ENCODE measurements at regions not wholly inside any gene's neighbourhood (a gene's known extent, or its start where the extent isn't known, plus 50 kb on each side); places are given as distances from the start of the nearest gene placed in this dataset.
A peak's percentile ranks its signal among the peaks of the same experiment; 100 is the strongest.

- no peak for TF ChIP-seq CTCF (IDR thresholded peaks at IDR 0.05; ENCODE audit: insufficient read depth, low read length, missing control alignments)
- POLR2A ChIA-PET = no interaction called here
- CTCF ChIA-PET = interaction anchor here (4.9 to 5.6 kb wide), 2 partner anchors 7 to 19 kb away, joined by 32 to 73 read pairs; no protein-coding TSS in a partner anchor
- no peak for DNase-seq (ENCODE audit: low read depth, low spot score)
- no peak overlapping the region for H3K4me3 ChIP-seq (ENCODE audit: low read depth, low read length)
These were observed 52.5 kb upstream of the VSTM5 start for GRCh38 chr11:93902921-93903320.

GRCh38 chr11:93903989-93904388 is 53.6 kb upstream of the VSTM5 start:
- no peak overlapping the region for H3K4me3 ChIP-seq (ENCODE audit: low read depth, low read length)
- no peak for TF ChIP-seq CTCF (IDR thresholded peaks at IDR 0.05; ENCODE audit: insufficient read depth, low read length, missing control alignments)
- POLR2A ChIA-PET = no interaction called here
- CTCF ChIA-PET = interaction anchor here (4.9 to 5.6 kb wide), 2 partner anchors 8 to 18 kb away, joined by 32 to 73 read pairs; no protein-coding TSS in a partner anchor
- DNase-seq (ENCODE audit: low read depth, low spot score) = no peak

- DNase-seq (ENCODE audit: low read depth, low spot score) = no peak
- CTCF ChIA-PET = interaction anchor here (1.0 to 5.6 kb wide), 4 partner anchors 9 to 600 kb away, joined by 4 to 73 read pairs (median 20); no protein-coding TSS in a partner anchor
- H3K4me3 ChIP-seq (ENCODE audit: low read depth, low read length) = no peak overlapping the region
- POLR2A ChIA-PET = no interaction called here
- no peak for TF ChIP-seq CTCF (IDR thresholded peaks at IDR 0.05; ENCODE audit: insufficient read depth, low read length, missing control alignments)
These were observed 54.3 kb upstream of the VSTM5 start for GRCh38 chr11:93904716-93905115.

GRCh38 chr11:93905384-93905783 is 55.0 kb upstream of the VSTM5 start:
- POLR2A ChIA-PET = no interaction called here
- no peak for TF ChIP-seq CTCF (IDR thresholded peaks at IDR 0.05; ENCODE audit: insufficient read depth, low read length, missing control alignments)
- DNase-seq (ENCODE audit: low read depth, low spot score) = peak; percentile 61
- no peak overlapping the region for H3K4me3 ChIP-seq (ENCODE audit: low read depth, low read length)
- CTCF ChIA-PET = interaction anchor here (0.9 to 5.6 kb wide), 4 partner anchors 10 to 599 kb away, joined by 3 to 73 read pairs (median 20); partner anchors contain the start of gene PANX1

GRCh38 chr11:93906486-93906885 is 56.1 kb upstream of the VSTM5 start:
- ChIA-PET CTCF (interaction anchor here (1.0 to 5.6 kb wide), 4 partner anchors 11 to 511 kb away, joined by 3 to 73 read pairs (median 18); no protein-coding TSS in a partner anchor), POLR2A (no interaction called here)
- no peak for TF ChIP-seq CTCF (IDR thresholded peaks at IDR 0.05; ENCODE audit: insufficient read depth, low read length, missing control alignments)

GRCh38 chr11:93907901-93908300 is 57.5 kb upstream of the VSTM5 start:
- TF ChIP-seq CTCF (IDR thresholded peaks at IDR 0.05; ENCODE audit: insufficient read depth, low read length, missing control alignments) = no peak
- ChIA-PET POLR2A (no interaction called here), CTCF (interaction anchor here (1.4 kb wide), 1 partner anchor 11 kb away, joined by 3 read pairs; no protein-coding TSS in a partner anchor)
- DNase-seq (ENCODE audit: low read depth, low spot score) = no peak
- no peak overlapping the region for H3K4me3 ChIP-seq (ENCODE audit: low read depth, low read length)

More at GRCh38 chr11:93906486-93906885, 56.1 kb upstream of the VSTM5 start:
- H3K4me3 ChIP-seq (ENCODE audit: low read depth, low read length) = no peak overlapping the region
- DNase-seq (ENCODE audit: low read depth, low spot score) = no peak

Measured in AG04449 (cell line).